Thoracic aorta (tissue), 2 donors: ENCODE measurements at regions not wholly inside any gene's neighbourhood (a gene's known extent, or its start where the extent isn't known, plus 50 kb on each side); places are given as distances from the start of the nearest gene placed in this dataset.

Experiments used
- ATAC-seq: fragments of 150-250 bp; one replicate; pipeline ENCODE4 v1.8.0; 2017; ENCODE audit warnings: low read depth; ENCODE audit not compliant: insufficient number of reproducible peaks, low FRiP score
- DNase-seq: peaks from one replicate; pipeline ENCODE4 v3.0.0-alpha.2; 2020; ENCODE audit warnings: low spot score
- H3K27ac ChIP-seq, 2 donors: fragments of 200-600 bp; sonication (generic); 1 replicate in 1 of 2; 2 replicates in 1 of 2; pipeline ENCODE4 v1.5.1; 2016; ENCODE audit warnings: mild to moderate bottlenecking in 2 of 2, moderate library complexity in 2 of 2
- H3K27me3 ChIP-seq: fragments of 200-600 bp; sonication (generic); replicated peaks from 2 replicates; pipeline ENCODE4 v1.6.0; 2016; ENCODE audit warnings: mild to moderate bottlenecking; ENCODE audit not compliant: insufficient read depth
- H3K36me3 ChIP-seq: fragments of 200-600 bp; sonication (generic); one replicate; pipeline ENCODE4 v1.5.1; 2016
- H3K4me1 ChIP-seq, 2 donors: fragments of 200-600 bp; sonication (generic); 1 replicate in 1 of 2; 2 replicates in 1 of 2; pipeline versions ENCODE4 v1.5.1 to v1.6.0; 2016; ENCODE audit warnings: low read depth in 2 of 2, mild to moderate bottlenecking in 1 of 2; ENCODE audit not compliant: control insufficient read depth in 1 of 2
- H3K4me3 ChIP-seq: fragments of 200-600 bp; sonication (generic); 2 replicates; pipeline ENCODE4 v1.5.1; 2016; ENCODE audit warnings: mild to moderate bottlenecking
- H3K9me3 ChIP-seq: fragments of 200-600 bp; sonication (generic); 2 replicates; pipeline ENCODE4 v1.5.1; 2016
- TF ChIP-seq, protein P1 (sequence below): fragments of 200-600 bp; sonication (generic); IDR thresholded peaks from one replicate; pipeline ENCODE4 v1.5.1; 2019; ENCODE audit warnings: antibody characterized with exemption

DNA sequence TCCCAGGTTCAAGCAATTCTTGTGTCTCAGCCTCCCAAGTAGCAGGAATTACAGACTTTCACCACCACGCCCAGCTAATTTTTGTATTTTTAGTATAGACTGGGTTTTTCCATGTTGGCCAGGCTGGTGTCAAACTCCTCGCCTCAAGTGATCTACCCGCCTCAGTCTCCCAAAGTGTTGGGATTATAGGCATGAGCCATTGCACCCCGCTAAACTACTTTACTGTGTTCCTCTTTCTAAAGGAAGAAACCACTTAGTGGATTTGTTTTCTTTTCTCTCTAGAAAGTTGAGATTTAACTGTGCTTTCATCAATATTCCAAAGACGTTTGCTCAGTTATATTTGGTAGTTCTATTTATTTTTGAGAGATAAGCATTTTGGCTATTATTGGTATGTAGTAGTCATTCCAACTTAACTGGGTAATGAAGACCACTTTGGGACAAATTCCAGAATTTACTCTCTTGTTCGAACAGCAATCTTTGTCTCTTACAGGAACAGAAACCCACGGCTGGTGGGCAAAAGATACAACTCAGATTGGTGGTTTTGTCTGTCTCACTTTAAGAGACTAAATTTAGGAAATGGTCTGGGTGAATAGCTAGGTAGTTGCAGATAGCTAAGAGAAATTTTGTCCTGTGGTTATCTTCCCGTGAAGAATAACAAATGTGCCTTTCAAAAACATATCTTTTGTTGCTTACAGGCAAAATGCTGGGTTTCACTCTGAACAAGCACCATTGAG is 103.5 kb upstream of the CD55 start:
- Histone ChIP-seq H3K9me3 (no peaks in the 10 kb centered on the region), H3K4me1 (peaks cover 19 to 23% of the 10 kb centered on the region in 2 donors), H3K36me3 (no peaks in the 10 kb centered on the region), H3K27me3 (no peaks in the 10 kb centered on the region), H3K27ac (peak overlapping the region in 1 of 2 donors; percentile 0), H3K4me3 (peak overlapping the region; percentile 4)
- ATAC-seq, result no peak
- no peak for DNase-seq
- TF ChIP-seq, protein P1, sequence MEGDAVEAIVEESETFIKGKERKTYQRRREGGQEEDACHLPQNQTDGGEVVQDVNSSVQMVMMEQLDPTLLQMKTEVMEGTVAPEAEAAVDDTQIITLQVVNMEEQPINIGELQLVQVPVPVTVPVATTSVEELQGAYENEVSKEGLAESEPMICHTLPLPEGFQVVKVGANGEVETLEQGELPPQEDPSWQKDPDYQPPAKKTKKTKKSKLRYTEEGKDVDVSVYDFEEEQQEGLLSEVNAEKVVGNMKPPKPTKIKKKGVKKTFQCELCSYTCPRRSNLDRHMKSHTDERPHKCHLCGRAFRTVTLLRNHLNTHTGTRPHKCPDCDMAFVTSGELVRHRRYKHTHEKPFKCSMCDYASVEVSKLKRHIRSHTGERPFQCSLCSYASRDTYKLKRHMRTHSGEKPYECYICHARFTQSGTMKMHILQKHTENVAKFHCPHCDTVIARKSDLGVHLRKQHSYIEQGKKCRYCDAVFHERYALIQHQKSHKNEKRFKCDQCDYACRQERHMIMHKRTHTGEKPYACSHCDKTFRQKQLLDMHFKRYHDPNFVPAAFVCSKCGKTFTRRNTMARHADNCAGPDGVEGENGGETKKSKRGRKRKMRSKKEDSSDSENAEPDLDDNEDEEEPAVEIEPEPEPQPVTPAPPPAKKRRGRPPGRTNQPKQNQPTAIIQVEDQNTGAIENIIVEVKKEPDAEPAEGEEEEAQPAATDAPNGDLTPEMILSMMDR, result no peak

DNA sequence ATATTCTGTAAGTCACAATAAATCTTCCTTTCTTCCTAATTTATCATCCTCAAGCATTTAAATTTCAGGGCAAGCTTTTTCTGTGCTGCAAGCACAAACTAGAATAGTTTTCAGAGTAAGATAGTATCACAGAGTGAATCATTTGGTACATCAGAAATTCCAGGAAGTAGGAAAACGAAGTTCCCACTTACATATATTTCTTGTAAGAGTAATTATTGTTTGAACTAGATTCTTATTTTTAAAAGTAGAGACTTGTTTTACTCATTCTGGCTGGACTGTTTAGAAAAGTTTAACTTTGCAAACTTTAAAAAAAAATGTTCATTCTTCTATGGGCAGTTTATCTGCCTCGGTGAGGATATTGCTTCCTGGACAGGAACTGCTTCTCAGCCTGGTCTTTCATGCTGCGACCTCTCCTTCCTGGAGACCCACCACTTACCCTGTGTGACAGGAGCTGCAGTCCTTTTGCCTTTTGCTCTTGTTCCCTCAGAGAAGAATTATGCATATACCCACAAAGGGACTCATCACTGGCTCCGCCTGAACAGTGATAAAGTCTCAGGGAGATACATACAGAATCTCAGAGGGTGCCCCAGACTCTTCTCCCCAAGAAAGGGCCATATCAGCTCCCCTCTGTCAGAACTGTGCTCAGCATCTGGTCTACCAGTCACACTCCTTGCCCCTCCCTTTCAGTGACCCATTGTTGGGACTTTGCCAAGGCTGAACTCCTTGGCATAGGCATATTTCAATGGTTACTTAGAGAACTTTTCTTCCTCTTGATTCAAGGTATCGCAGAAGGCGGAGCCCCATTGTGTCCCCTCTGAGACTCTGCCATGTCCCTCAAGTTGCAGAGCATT is 102.7 kb upstream of the CD55 start:
- DNase-seq (no peak), ATAC-seq (no peak)
- TF ChIP-seq, protein P1, result no peak
- H3K27me3 ChIP-seq, result no peaks in the 10 kb centered on the region
- peak overlapping the region in 1 of 2 donors; percentile 0 for H3K27ac ChIP-seq
- peaks cover 19 to 23% of the 10 kb centered on the region in 2 donors for H3K4me1 ChIP-seq
- H3K9me3 ChIP-seq, result no peaks in the 10 kb centered on the region
- H3K36me3 ChIP-seq, result no peaks in the 10 kb centered on the region
- H3K4me3 ChIP-seq, result peak overlapping the region; percentile 4

DNA sequence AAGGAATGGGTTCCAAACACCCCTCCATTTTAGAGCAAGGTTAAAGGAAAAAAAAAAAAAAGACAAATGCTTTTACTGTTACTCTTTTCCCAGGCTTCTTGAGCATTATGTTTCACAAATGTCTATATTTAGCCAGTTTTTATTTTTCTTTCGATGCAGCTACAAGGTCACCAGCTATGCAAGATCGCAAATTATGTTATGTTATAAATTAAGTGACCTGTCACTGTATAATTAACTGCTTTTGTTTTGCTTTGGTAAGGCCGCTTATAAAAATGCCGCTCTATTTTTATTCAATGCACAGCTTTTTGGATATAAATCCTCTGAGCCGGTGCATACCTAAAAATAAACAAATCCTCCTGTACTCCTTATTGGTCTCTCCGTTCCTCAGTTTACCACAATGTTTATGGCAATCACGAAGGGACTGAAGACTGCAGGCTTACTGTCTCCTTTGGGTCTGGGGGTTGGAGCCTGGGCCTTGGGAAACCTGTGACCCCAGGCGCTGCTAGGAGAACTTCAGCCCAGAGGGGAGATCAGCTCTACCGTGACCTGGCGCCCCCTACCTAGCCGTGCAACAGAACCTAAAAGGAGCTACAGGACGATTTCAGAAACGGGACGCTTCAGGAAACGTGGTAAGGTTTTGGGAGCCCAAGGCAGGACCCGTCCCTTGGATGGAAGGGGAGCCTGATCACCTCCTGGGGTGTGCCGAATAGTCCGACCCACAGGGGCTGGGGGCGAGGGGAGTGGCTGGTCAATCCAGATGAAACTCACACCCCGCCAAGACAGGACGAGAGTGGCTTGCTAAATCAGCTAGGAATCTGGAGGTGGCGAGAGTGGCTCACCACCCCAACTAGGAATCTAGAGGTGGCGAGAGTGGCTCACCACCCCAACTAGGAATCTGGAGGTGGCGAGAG is 101.2 kb upstream of the CD55 start:
- DNase-seq, result no peak
- Histone ChIP-seq H3K27ac (no peak overlapping the region), H3K4me1 (peaks cover 19 to 23% of the 10 kb centered on the region in 2 donors), H3K4me3 (no peak overlapping the region), H3K27me3 (no peaks in the 10 kb centered on the region), H3K36me3 (no peaks in the 10 kb centered on the region), H3K9me3 (no peaks in the 10 kb centered on the region)
- ATAC-seq, result no peak
- TF ChIP-seq, protein P1, result no peak

DNA sequence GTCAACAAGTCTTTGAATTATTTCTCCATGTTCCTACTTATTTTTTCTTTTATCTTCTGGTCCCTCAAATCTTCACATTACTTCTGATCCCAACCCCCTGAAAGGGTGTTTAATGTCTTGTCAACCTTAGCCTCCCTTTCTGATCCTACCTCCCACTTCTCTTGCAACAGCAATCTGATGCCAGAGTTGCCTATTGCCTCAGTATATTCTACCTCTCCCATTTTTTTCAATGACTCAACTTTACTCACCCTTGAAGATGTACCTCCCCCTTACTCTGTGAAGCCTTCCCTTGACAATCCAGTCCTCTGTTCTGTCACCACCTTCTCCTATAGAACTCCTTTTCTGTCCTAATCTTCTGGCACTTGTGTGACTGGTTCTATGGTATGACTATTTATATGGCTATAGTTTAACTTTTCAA is 99.5 kb upstream of the CD55 start:
- ATAC-seq (no peak), DNase-seq (no peak)
- Histone ChIP-seq H3K36me3 (no peaks in the 10 kb centered on the region), H3K27me3 (no peaks in the 10 kb centered on the region), H3K9me3 (no peaks in the 10 kb centered on the region), H3K27ac (no peak overlapping the region), H3K4me1 (peaks cover 19 to 23% of the 10 kb centered on the region in 2 donors), H3K4me3 (no peak overlapping the region)
- TF ChIP-seq, protein P1, result no peak
